Central memory CD8-positive, alpha-beta T cell (primary cell): ENCODE measurements at regions not wholly inside any gene's neighbourhood (a gene's known extent, or its start where the extent isn't known, plus 50 kb on each side); places are given as distances from the start of the nearest gene placed in this dataset.

Experiments used
- ATAC-seq: fragments of 150-1000 bp; cut with Tn5 transposase; replicated peaks from 2 replicates; pipeline ENCODE4 v1.10.0; 2022; ENCODE audit warnings: mild to moderate bottlenecking, moderate FRiP score, moderate number of reproducible peaks; ENCODE audit not compliant: poor library complexity, severe bottlenecking; ENCODE audit errors: extremely low read depth
- DNase-seq, 2 donors: peaks; one replicate each; pipeline ENCODE4 v3.0.0; 2021; ENCODE audit warnings: low spot score in 2 of 2
- H3K27ac Mint-ChIP-seq: one replicate; pipeline ENCODE4 v1.8.0; 2022; ENCODE audit warnings: low read depth, mild to moderate bottlenecking, moderate library complexity, mixed read lengths
- H3K27me3 Mint-ChIP-seq: one replicate; pipeline ENCODE4 v1.8.0; 2022; ENCODE audit warnings: mixed read lengths
- H3K36me3 Mint-ChIP-seq: one replicate; pipeline ENCODE4 v1.8.0; 2022; ENCODE audit warnings: mild to moderate bottlenecking, moderate library complexity, mixed read lengths; ENCODE audit not compliant: insufficient read depth
- H3K4me1 Mint-ChIP-seq: one replicate; pipeline ENCODE4 v1.8.0; 2022; ENCODE audit warnings: mixed read lengths
- H3K4me3 Mint-ChIP-seq: one replicate; pipeline ENCODE4 v1.8.0; 2022; ENCODE audit warnings: mild to moderate bottlenecking, moderate library complexity, mixed read lengths
- H3K9me3 Mint-ChIP-seq: one replicate; pipeline ENCODE4 v1.8.0; 2022; ENCODE audit warnings: mixed read lengths

- DNase-seq = no peak
- Mint-ChIP-seq H3K4me3 (no peak overlapping the region), H3K27ac (no peak overlapping the region), H3K4me1 (no peaks in the 10 kb centered on the region), H3K27me3 (no peaks in the 10 kb centered on the region), H3K36me3 (no peaks in the 10 kb centered on the region), H3K9me3 (no peaks in the 10 kb centered on the region)
- ATAC-seq = no peak
Measured at GRCh38 chr22:48695731-48696305, 1131.9 kb downstream of the BRD1 start.

DNA sequence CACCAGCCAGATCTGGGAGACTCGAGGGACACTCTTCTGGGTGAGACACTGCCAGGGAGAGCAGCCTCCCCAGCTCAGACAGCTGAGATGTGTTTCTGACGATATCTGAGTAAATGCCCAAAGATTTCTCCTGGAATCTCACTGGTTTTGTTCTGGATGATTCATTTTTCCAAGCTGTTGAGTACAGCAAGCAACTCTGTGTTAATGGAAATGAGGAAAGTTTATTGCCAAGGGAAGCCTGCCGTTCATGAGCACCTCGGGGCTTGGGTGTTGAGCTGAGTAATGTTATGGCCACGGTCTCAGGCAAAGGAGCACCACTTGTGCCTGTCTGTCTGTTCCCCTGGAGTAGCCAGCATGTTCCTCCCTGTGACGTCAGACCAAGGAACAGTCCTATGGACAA lies 1132.4 kb downstream of the BRD1 start:
- H3K36me3 Mint-ChIP-seq = no peaks in the 10 kb centered on the region
- H3K4me1 Mint-ChIP-seq = no peaks in the 10 kb centered on the region
- H3K4me3 Mint-ChIP-seq = no peak overlapping the region
- H3K9me3 Mint-ChIP-seq = no peaks in the 10 kb centered on the region
- DNase-seq (no peak), ATAC-seq (no peak)
- no peak overlapping the region for H3K27ac Mint-ChIP-seq
- no peaks in the 10 kb centered on the region for H3K27me3 Mint-ChIP-seq

- H3K36me3 Mint-ChIP-seq = no peaks in the 10 kb centered on the region
Measured at GRCh38 chr22:48694296-48694883, 1133.3 kb downstream of the BRD1 start.

GRCh38 chr22:48693377-48694135 lies 1134.1 kb downstream of the BRD1 start:
- H3K36me3 Mint-ChIP-seq = no peaks in the 10 kb centered on the region
- DNase-seq (no peak), ATAC-seq (no peak)
- no peaks in the 10 kb centered on the region for H3K4me1 Mint-ChIP-seq
- H3K27me3 Mint-ChIP-seq = no peaks in the 10 kb centered on the region
- H3K9me3 Mint-ChIP-seq = no peaks in the 10 kb centered on the region
- no peak overlapping the region for H3K4me3 Mint-ChIP-seq
- H3K27ac Mint-ChIP-seq = no peak overlapping the region

More at GRCh38 chr22:48694296-48694883, 1133.3 kb downstream of the BRD1 start:
- ATAC-seq (no peak), DNase-seq (no peak)
- Mint-ChIP-seq H3K27me3 (no peaks in the 10 kb centered on the region), H3K4me3 (no peak overlapping the region), H3K27ac (no peak overlapping the region), H3K4me1 (no peaks in the 10 kb centered on the region), H3K9me3 (no peaks in the 10 kb centered on the region)

- no peaks in the 10 kb centered on the region for H3K36me3 Mint-ChIP-seq
Measured at GRCh38 chr22:48692734-48693376, 1134.8 kb downstream of the BRD1 start.

GRCh38 chr22:48691431-48691851 lies 1136.2 kb downstream of the BRD1 start:
- no peak overlapping the region for H3K4me3 Mint-ChIP-seq
- H3K27ac Mint-ChIP-seq = no peak overlapping the region
- no peaks in the 10 kb centered on the region for H3K36me3 Mint-ChIP-seq
- no peaks in the 10 kb centered on the region for H3K4me1 Mint-ChIP-seq
- H3K27me3 Mint-ChIP-seq = no peaks in the 10 kb centered on the region
- no peaks in the 10 kb centered on the region for H3K9me3 Mint-ChIP-seq
- ATAC-seq (no peak), DNase-seq (no peak)

More at GRCh38 chr22:48692734-48693376, 1134.8 kb downstream of the BRD1 start:
- Mint-ChIP-seq H3K4me1 (no peaks in the 10 kb centered on the region), H3K9me3 (no peaks in the 10 kb centered on the region), H3K4me3 (no peak overlapping the region), H3K27me3 (no peaks in the 10 kb centered on the region), H3K27ac (no peak overlapping the region)
- DNase-seq (no peak), ATAC-seq (no peak)

DNA sequence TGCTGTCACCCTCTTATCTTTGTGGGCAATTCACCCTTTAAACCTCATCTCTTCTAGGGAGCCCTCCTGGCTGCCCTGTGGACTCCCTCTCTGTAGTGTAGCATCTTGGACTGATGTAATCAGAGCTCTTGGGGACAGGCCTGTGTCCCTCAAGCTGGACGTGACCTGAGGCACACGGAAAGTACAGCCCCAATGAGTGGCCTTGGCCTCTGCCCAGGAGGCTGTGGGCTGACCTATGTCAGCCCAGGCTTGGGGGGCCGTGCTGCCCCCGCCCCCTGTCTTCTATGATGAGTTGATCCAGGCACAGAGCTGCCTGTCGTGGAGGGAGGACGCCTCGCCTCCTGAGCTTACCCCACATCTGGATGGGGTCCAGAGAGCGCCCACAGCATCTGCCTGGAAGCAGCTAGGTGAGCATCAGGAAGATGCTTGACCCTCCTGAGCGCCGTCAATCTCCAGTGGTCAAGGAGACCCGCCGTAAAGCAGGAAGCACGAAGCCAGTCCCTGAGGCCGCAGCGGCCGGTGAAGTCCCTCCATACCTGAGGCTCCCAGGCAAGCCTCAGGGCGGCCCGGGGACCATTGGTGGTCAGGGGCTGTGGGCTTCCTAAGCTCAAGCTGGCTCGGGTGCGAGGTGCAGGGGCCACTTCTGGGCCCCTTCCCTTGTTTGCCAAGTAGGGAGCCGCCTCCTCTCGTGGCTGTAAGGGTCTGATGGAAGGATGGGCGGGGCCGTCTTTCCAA lies 1136.9 kb downstream of the BRD1 start:
- Mint-ChIP-seq H3K4me1 (no peaks in the 10 kb centered on the region), H3K36me3 (no peaks in the 10 kb centered on the region), H3K4me3 (no peak overlapping the region), H3K27me3 (no peaks in the 10 kb centered on the region), H3K9me3 (no peaks in the 10 kb centered on the region), H3K27ac (no peak overlapping the region)
- no peak for ATAC-seq
- DNase-seq = no peak

DNA sequence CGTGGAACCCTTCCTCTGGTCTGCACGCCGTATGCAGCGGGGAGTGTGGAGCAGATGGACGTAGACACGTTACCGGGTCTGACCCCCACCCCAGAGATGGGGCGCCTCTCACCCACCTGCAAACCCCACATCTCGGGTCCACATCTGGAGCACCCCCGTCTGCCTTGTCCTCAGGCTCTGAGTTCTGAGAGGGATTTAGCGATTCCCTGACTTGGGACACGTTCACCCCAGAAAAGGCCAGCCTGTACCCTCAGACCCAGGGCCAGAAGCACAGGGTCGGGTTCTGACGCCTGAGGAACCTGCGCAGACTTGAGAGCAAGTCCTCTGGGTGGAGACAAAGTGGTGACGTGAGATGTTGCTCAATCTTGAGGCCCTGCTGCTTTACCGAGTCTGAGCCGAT lies 1138.5 kb downstream of the BRD1 start:
- Mint-ChIP-seq H3K27me3 (no peaks in the 10 kb centered on the region), H3K4me1 (no peaks in the 10 kb centered on the region), H3K27ac (no peak overlapping the region), H3K9me3 (no peaks in the 10 kb centered on the region), H3K4me3 (no peak overlapping the region), H3K36me3 (peaks cover 2% of the 10 kb centered on the region)
- ATAC-seq = no peak
- DNase-seq = no peak

GRCh38 chr22:48688366-48688765 lies 1139.3 kb downstream of the BRD1 start:
- Mint-ChIP-seq H3K27ac (no peak overlapping the region), H3K4me3 (no peak overlapping the region), H3K36me3 (peaks cover 2% of the 10 kb centered on the region), H3K27me3 (no peaks in the 10 kb centered on the region), H3K9me3 (no peaks in the 10 kb centered on the region), H3K4me1 (no peaks in the 10 kb centered on the region)
- DNase-seq (no peak), ATAC-seq (no peak)

GRCh38 chr22:48687606-48688005 lies 1140.1 kb downstream of the BRD1 start:
- Mint-ChIP-seq H3K9me3 (no peaks in the 10 kb centered on the region), H3K27ac (no peak overlapping the region), H3K4me3 (no peak overlapping the region), H3K4me1 (no peaks in the 10 kb centered on the region), H3K27me3 (no peaks in the 10 kb centered on the region), H3K36me3 (peaks cover 2% of the 10 kb centered on the region)
- ATAC-seq = no peak
- DNase-seq = no peak

- no peaks in the 10 kb centered on the region for H3K27me3 Mint-ChIP-seq
- H3K4me1 Mint-ChIP-seq = no peaks in the 10 kb centered on the region
- H3K27ac Mint-ChIP-seq = no peak overlapping the region
- peaks cover 2% of the 10 kb centered on the region for H3K36me3 Mint-ChIP-seq
- ATAC-seq (no peak), DNase-seq (no peak)
- no peak overlapping the region for H3K4me3 Mint-ChIP-seq
- no peaks in the 10 kb centered on the region for H3K9me3 Mint-ChIP-seq
Measured at GRCh38 chr22:48686694-48687302, 1140.9 kb downstream of the BRD1 start.

GRCh38 chr22:48685767-48686166 lies 1141.9 kb downstream of the BRD1 start:
- Mint-ChIP-seq H3K4me1 (no peaks in the 10 kb centered on the region), H3K4me3 (no peak overlapping the region), H3K27ac (no peak overlapping the region), H3K27me3 (no peaks in the 10 kb centered on the region), H3K9me3 (no peaks in the 10 kb centered on the region), H3K36me3 (peaks cover 2% of the 10 kb centered on the region)
- DNase-seq (no peak), ATAC-seq (no peak)
